ENCODE measurements at regions not wholly inside any gene's neighbourhood (a gene's known extent, or its start where the extent isn't known, plus 50 kb on each side); places are given as distances from the start of the nearest gene placed in this dataset.

GRCh38 chr14:96629558-96630222 is 127.5 kb downstream of the PAPOLA start:
- H3K36me3 ChIP-seq (ENCODE audit: control insufficient read depth in 2 of 2, extremely low read depth in 1 of 2, insufficient read depth in 2 of 2, low read length in 2 of 2): no peaks in the 10 kb centered on the region
- H3K9me1 ChIP-seq (replicated peaks; ENCODE audit: control insufficient read depth, extremely low read depth, insufficient read depth, low read length): no peaks in the 10 kb centered on the region
- no peak for TF ChIP-seq CTCF (IDR thresholded peaks at IDR 0.05; ENCODE audit: extremely low read depth in 1 of 2, insufficient read depth in 1 of 2, low read depth in 1 of 2, low read length in 2 of 2)
- no peak for TF ChIP-seq MYC (IDR thresholded peaks at IDR 0.05; ENCODE audit: low read depth, low read length)
- no peak for TF ChIP-seq POLR2A (IDR thresholded peaks at IDR 0.05; ENCODE audit: low read depth, low read length)
- TF ChIP-seq EZH2 (IDR thresholded peaks at IDR 0.05; ENCODE audit: borderline replicate concordance, low read depth, low read length, severe bottlenecking): no peak
- TF ChIP-seq GATA2 (IDR thresholded peaks at IDR 0.05; ENCODE audit: insufficient read depth, insufficient read length, low read depth, low read length): no peak
- no peak for TF ChIP-seq POLR2AphosphoS5 (IDR thresholded peaks at IDR 0.05; ENCODE audit: insufficient read depth, low read depth, low read length)
- TF ChIP-seq MAX (IDR thresholded peaks at IDR 0.05; ENCODE audit: insufficient read depth, insufficient read length): no peak
- TF ChIP-seq FOS (IDR thresholded peaks at IDR 0.05; ENCODE audit: borderline replicate concordance, insufficient read depth, low read length): no peak
- intact Hi-C loops (cut with micrococcal nuclease) (no loop called here), dilution Hi-C loops (cut with MboI; ENCODE audit: extremely low pct_ligation_motif_present, low sequenced_read_pairs) (no loop called here)
- no peak for DNase-seq (ENCODE audit: low read depth, low spot score)
- CTCF ChIA-PET: no interaction called here
- H3K79me2 ChIP-seq (ENCODE audit: control insufficient read depth, insufficient read depth, low read length): no peaks in the 10 kb centered on the region
- POLR2A ChIA-PET: no interaction called here
- no peaks in the 10 kb centered on the region for H3K4me1 ChIP-seq (ENCODE audit: control insufficient read depth, extremely low read depth, insufficient read depth, low read length)
- no TSS peak for BruUV-seq (replicated peaks)
- H3K27ac ChIP-seq (ENCODE audit: insufficient read depth, low read depth, low read length): no peak overlapping the region
- H3K4me2 ChIP-seq (ENCODE audit: insufficient read depth, low read length): no peak overlapping the region
- FAIRE-seq: no peak
- no peak overlapping the region for H3K4me3 ChIP-seq (replicated peaks in 1 of 3; ENCODE audit: insufficient read depth in 1 of 3, low read depth in 1 of 3, low read length in 3 of 3)
- H4K20me1 ChIP-seq (replicated peaks; ENCODE audit: control insufficient read depth, extremely low read depth, insufficient read depth, low read length): no peaks in the 10 kb centered on the region
- no peak overlapping the region for H2AFZ ChIP-seq (ENCODE audit: low read depth, low read length)
- no peaks in the 10 kb centered on the region for H3K9me3 ChIP-seq (replicated peaks; ENCODE audit: control insufficient read depth, insufficient read depth, low read length)
- no peaks in the 10 kb centered on the region for H3K27me3 ChIP-seq (ENCODE audit: control insufficient read depth in 2 of 2, insufficient read depth in 2 of 2, low read length in 2 of 2)
- H3K9ac ChIP-seq (replicated peaks; ENCODE audit: extremely low read depth, insufficient read depth, low read length): no peak overlapping the region

All from endothelial cell of umbilical vein (primary cell).